ENCODE measurements at regions not wholly inside any gene's neighbourhood (a gene's known extent, or its start where the extent isn't known, plus 50 kb on each side); places are given as distances from the start of the nearest gene placed in this dataset.

DNA sequence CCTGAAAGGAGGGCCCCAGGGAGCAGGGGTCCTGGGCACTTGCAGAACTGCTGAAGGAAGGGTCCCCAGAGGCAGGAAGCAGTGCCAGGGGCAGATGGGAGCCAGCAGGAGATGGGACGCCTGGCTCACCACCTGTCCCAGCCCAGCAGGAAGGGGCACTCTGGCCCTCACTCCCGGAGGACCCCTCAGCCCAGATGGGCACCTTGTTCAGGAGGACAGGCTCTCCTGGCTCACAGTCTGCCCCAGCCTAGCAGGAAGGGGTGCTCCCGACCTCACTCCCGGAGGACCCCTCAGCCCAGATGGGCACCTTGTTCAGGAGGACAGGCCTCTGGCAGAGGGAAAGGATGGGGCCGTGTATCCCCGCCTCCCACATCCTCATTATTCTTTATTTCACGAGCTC is 331.4 kb upstream of the SHH start:
- no peak for TF ChIP-seq POLR2AphosphoS5 (IDR thresholded peaks at IDR 0.05)
- Histone ChIP-seq H3K9me3 (no peaks in the 10 kb centered on the region), H3K4me3 (no peak overlapping the region), H3K27ac (no peak overlapping the region), H3K36me3 (no peaks in the 10 kb centered on the region), H3K27me3 (replicated peaks in 1 of 7) (peaks cover 0 to 25% (median 0%) of the 10 kb centered on the region in 7 donors), H3K4me1 (no peaks in the 10 kb centered on the region)
- DNase-seq, result no peak
- whole genome bisulfite sequencing, 5 donors, result 68 to 70% (median 68%) methylated on average over 4 to 7 of the region's 7 CpGs
- intact Hi-C loops (cut with DNase I; ENCODE audit: low total_unique reads), result no loop called here

- Histone ChIP-seq H3K4me3 (no peak overlapping the region), H3K27me3 (replicated peaks in 1 of 7) (peaks cover 0 to 25% (median 0%) of the 10 kb centered on the region in 7 donors), H3K4me1 (no peaks in the 10 kb centered on the region), H3K9me3 (no peaks in the 10 kb centered on the region), H3K27ac (no peak overlapping the region), H3K36me3 (no peaks in the 10 kb centered on the region)
- WGBS, 5 donors, result 90 to 95% (median 92%) methylated on average over 24 to 25 of the region's 25 CpGs
- DNase-seq, result no peak
- TF ChIP-seq POLR2AphosphoS5 (IDR thresholded peaks at IDR 0.05), result no peak
- no peak for TF ChIP-seq CTCF (IDR thresholded peaks at IDR 0.05 in 8 of 11, conservative IDR thresholded peaks at IDR 0.05 in 3 of 11)
- TF ChIP-seq POLR2A (IDR thresholded peaks at IDR 0.05), result no peak
- intact Hi-C loops (cut with DNase I; ENCODE audit: low total_unique reads), result no loop called here
These were observed 330.9 kb upstream of the SHH start for GRCh38 chr7:156143158-156143557.

DNA sequence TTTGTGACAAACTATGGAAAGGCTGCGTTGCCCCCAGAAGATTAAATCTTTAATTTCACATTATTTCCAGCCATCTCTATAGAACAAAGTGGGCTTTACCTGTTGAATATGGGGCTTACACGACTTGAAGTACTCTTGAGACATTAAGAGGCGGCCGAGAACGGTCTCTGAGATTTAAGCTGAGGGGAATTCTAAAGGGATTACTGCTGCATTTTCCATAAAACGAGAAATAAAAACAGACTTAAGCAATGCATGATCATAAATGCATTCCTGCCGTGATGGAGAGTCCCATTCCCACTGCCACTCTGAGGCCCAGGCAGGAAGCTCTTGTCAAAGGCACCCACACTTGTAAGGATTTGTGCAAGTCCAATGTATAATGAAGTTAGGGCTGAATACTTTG is 329.7 kb upstream of the SHH start:
- 73 to 81% (median 79%) methylated on average over 7 of the region's 7 CpGs for WGBS, 5 donors
- TF ChIP-seq CTCF (IDR thresholded peaks at IDR 0.05 in 8 of 11, conservative IDR thresholded peaks at IDR 0.05 in 3 of 11), result no peak
- no peak for TF ChIP-seq POLR2AphosphoS5 (IDR thresholded peaks at IDR 0.05)
- TF ChIP-seq POLR2A (IDR thresholded peaks at IDR 0.05), result no peak
- H3K4me1 ChIP-seq, result no peaks in the 10 kb centered on the region
- no peaks in the 10 kb centered on the region for H3K9me3 ChIP-seq
- no peaks in the 10 kb centered on the region for H3K36me3 ChIP-seq
- no peak overlapping the region for H3K27ac ChIP-seq
- no peak overlapping the region for H3K4me3 ChIP-seq
- intact Hi-C loops (cut with DNase I; ENCODE audit: low total_unique reads), result no loop called here
- H3K27me3 ChIP-seq (replicated peaks in 1 of 7), result peaks cover 0 to 25% (median 0%) of the 10 kb centered on the region in 7 donors
- no peak for DNase-seq

DNA sequence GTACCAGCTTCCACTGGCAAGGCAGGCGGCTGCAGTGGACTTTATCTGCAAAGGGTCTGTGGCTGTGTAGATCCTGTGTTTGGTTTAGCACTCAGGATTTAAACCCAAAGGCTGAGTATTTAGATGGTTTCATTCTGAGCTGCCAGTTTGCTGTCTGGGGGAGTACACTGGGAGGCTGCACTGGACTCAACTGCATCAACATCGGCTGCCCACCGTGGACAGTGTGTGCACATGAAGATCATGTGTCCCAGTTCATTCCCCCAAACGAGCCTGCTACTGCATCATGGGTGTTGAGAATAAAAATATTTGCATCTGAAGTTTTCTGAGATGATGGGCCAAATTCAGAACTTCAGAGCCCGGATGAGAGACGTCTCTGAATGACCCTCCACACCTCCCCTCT is 328.6 kb upstream of the SHH start:
- Histone ChIP-seq H3K4me1 (no peaks in the 10 kb centered on the region), H3K9me3 (no peaks in the 10 kb centered on the region), H3K36me3 (no peaks in the 10 kb centered on the region), H3K27ac (no peak overlapping the region), H3K27me3 (replicated peaks in 1 of 7) (peaks cover 0 to 25% (median 0%) of the 10 kb centered on the region in 7 donors), H3K4me3 (no peak overlapping the region)
- no peak for TF ChIP-seq POLR2A (IDR thresholded peaks at IDR 0.05)
- no peak for TF ChIP-seq CTCF (IDR thresholded peaks at IDR 0.05 in 8 of 11, conservative IDR thresholded peaks at IDR 0.05 in 3 of 11)
- TF ChIP-seq POLR2AphosphoS5 (IDR thresholded peaks at IDR 0.05), result no peak
- no peak for DNase-seq
- intact Hi-C loops (cut with DNase I; ENCODE audit: low total_unique reads), result no loop called here
- 64 to 84% (median 74%) methylated on average over 5 to 6 of the region's 6 CpGs for WGBS, 5 donors

GRCh38 chr7:156140447-156140846 is 328.2 kb upstream of the SHH start:
- Histone ChIP-seq H3K9me3 (no peaks in the 10 kb centered on the region), H3K27ac (no peak overlapping the region), H3K4me1 (no peaks in the 10 kb centered on the region), H3K27me3 (replicated peaks in 1 of 7) (peaks cover 0 to 25% (median 0%) of the 10 kb centered on the region in 7 donors), H3K36me3 (no peaks in the 10 kb centered on the region), H3K4me3 (no peak overlapping the region)
- DNase-seq, result no peak
- WGBS, 5 donors, result 56 to 75% (median 68%) methylated on average over 7 of the region's 7 CpGs
- no peak for TF ChIP-seq POLR2AphosphoS5 (IDR thresholded peaks at IDR 0.05)
- no peak for TF ChIP-seq POLR2A (IDR thresholded peaks at IDR 0.05)
- TF ChIP-seq CTCF (IDR thresholded peaks at IDR 0.05 in 8 of 11, conservative IDR thresholded peaks at IDR 0.05 in 3 of 11), result no peak
- intact Hi-C loops (cut with DNase I; ENCODE audit: low total_unique reads), result no loop called here
